ENCODE measurements at regions not wholly inside any gene's neighbourhood (a gene's known extent, or its start where the extent isn't known, plus 50 kb on each side); places are given as distances from the start of the nearest gene placed in this dataset.

- DNase-seq (ENCODE audit: low read depth), result no peak
Measured at GRCh38 chr14:87879389-87879788, 113.6 kb downstream of the GALC start.

GRCh38 chr14:87878959-87879358 lies 114.0 kb downstream of the GALC start:
- DNase-seq (ENCODE audit: low read depth), result no peak

GRCh38 chr14:87877877-87878276 lies 115.1 kb downstream of the GALC start:
- no peak for DNase-seq (ENCODE audit: low read depth)

- DNase-seq (ENCODE audit: low read depth), result no peak
Measured at GRCh38 chr14:87874676-87875075, 118.3 kb downstream of the GALC start.

GRCh38 chr14:87873741-87874140 lies 119.2 kb downstream of the GALC start:
- no peak for DNase-seq (ENCODE audit: low read depth)

- no peak for DNase-seq (ENCODE audit: low read depth)
Measured at GRCh38 chr14:87869619-87870583, 123.1 kb downstream of the GALC start.

- DNase-seq (ENCODE audit: low read depth), result no peak
Measured at GRCh38 chr14:87868920-87869319, 124.1 kb downstream of the GALC start.

GRCh38 chr14:87866116-87866515 lies 126.9 kb downstream of the GALC start:
- DNase-seq (ENCODE audit: low read depth), result no peak

GRCh38 chr14:87864356-87865270 lies 128.4 kb downstream of the GALC start:
- no peak for DNase-seq (ENCODE audit: low read depth)

GRCh38 chr14:87863047-87863446 lies 129.9 kb downstream of the GALC start:
- no peak for DNase-seq (ENCODE audit: low read depth)

GRCh38 chr14:87852107-87852506 lies 140.9 kb downstream of the GALC start:
- no peak for DNase-seq (ENCODE audit: low read depth)

- no peak for DNase-seq (ENCODE audit: low read depth)
Measured at GRCh38 chr14:87851190-87851589, 141.8 kb downstream of the GALC start.

GRCh38 chr14:87847216-87847755 lies 145.7 kb downstream of the GALC start:
- no peak for DNase-seq (ENCODE audit: low read depth)

GRCh38 chr14:87840906-87841305 lies 152.1 kb downstream of the GALC start:
- DNase-seq (ENCODE audit: low read depth), result no peak

GRCh38 chr14:87838931-87839330 lies 154.1 kb downstream of the GALC start:
- DNase-seq (ENCODE audit: low read depth), result no peak

GRCh38 chr14:87837296-87837695 lies 155.7 kb downstream of the GALC start:
- no peak for DNase-seq (ENCODE audit: low read depth)

- no peak for DNase-seq (ENCODE audit: low read depth)
Measured at GRCh38 chr14:87834594-87834993, 158.4 kb downstream of the GALC start.

GRCh38 chr14:87833026-87833425 lies 160.0 kb downstream of the GALC start:
- no peak for DNase-seq (ENCODE audit: low read depth)

- DNase-seq (ENCODE audit: low read depth), result no peak
Measured at GRCh38 chr14:87830443-87831096, 162.4 kb downstream of the GALC start.

GRCh38 chr14:87829543-87829942 lies 163.4 kb downstream of the GALC start:
- no peak for DNase-seq (ENCODE audit: low read depth)

GRCh38 chr14:87824266-87824665 lies 168.7 kb downstream of the GALC start:
- DNase-seq (ENCODE audit: low read depth), result no peak

GRCh38 chr14:87816416-87816815 lies 176.6 kb downstream of the GALC start:
- DNase-seq (ENCODE audit: low read depth), result no peak

All from stimulated activated CD8-positive, alpha-beta memory T cell treated with anti-CD3 and anti-CD28 coated beads, Interleukin-12 subunit alpha, Interleukin-12 subunit beta, amount 100 ng/mL, for 4 hours (primary cell).